PC-9 (cell line): ENCODE measurements at regions not wholly inside any gene's neighbourhood (a gene's known extent, or its start where the extent isn't known, plus 50 kb on each side); places are given as distances from the start of the nearest gene placed in this dataset.

Experiments used
- EZH2 ChIP-seq: fragments of 200-600 bp; sonication (generic); IDR thresholded peaks from 2 replicates; pipeline ENCODE4 v1.8.0; 2017; ENCODE audit warnings: antibody characterized with exemption, low read depth
- TF ChIP-seq, protein P1 (sequence below): fragments of 200-600 bp; sonication (generic); conservative IDR thresholded peaks from 2 replicates; pipeline ENCODE4 v1.6.1; 2017; ENCODE audit warnings: mixed run types, antibody characterized with exemption, mild to moderate bottlenecking, moderate library complexity

DNA sequence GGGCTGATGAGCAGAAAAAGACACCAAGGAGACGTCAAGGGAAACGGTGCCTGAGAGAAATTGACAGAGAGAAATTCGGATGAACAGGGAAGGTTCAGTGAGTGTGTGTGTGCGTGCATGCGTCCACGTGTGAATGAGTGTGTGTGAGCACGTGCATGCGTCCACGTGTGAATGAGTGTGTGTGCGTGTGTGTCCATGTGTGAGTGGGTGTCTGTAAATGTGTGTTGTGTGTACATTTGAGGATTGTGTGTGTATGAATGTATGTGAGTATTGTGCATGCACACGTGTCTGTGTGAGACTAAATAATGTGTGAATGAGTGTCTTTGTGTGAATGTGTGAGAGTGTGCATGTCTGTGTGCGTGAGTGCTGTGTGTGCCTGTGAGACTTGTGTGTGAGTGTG lies 137.4 kb upstream of the MED13L start:
- TF ChIP-seq, protein P1, sequence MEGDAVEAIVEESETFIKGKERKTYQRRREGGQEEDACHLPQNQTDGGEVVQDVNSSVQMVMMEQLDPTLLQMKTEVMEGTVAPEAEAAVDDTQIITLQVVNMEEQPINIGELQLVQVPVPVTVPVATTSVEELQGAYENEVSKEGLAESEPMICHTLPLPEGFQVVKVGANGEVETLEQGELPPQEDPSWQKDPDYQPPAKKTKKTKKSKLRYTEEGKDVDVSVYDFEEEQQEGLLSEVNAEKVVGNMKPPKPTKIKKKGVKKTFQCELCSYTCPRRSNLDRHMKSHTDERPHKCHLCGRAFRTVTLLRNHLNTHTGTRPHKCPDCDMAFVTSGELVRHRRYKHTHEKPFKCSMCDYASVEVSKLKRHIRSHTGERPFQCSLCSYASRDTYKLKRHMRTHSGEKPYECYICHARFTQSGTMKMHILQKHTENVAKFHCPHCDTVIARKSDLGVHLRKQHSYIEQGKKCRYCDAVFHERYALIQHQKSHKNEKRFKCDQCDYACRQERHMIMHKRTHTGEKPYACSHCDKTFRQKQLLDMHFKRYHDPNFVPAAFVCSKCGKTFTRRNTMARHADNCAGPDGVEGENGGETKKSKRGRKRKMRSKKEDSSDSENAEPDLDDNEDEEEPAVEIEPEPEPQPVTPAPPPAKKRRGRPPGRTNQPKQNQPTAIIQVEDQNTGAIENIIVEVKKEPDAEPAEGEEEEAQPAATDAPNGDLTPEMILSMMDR, result no peak
- TF ChIP-seq EZH2, result no peak
